WTC11 (cell line): ENCODE measurements at regions not wholly inside any gene's neighbourhood (a gene's known extent, or its start where the extent isn't known, plus 50 kb on each side); places are given as distances from the start of the nearest gene placed in this dataset.
"Not testable (repeated sequence)": the region's sequence is repeated elsewhere in the genome, so short reads cannot be mapped to it uniquely, and the experiment has no call there.

Source experiments
- ATAC-seq: fragments of 200-7000 bp; cut with Tn5 transposase; 2 replicates; pipeline ENCODE4 v1.10.0; 2021; ENCODE audit warnings: mild to moderate bottlenecking, moderate library complexity
- CTCF ChIA-PET: fragments of 300-600 bp; sonication (Branson Sonifier 250); formaldehyde crosslinking; loops from one replicate; lab custom pipeline; 2021; ENCODE audit warnings: antibody characterized with exemption; lab: Charles Lee
- POLR2A ChIA-PET: fragments of 350-600 bp; sonication (Branson Sonifier 250); formaldehyde crosslinking; loops from one replicate; lab custom pipeline; 2021; ENCODE audit warnings: antibody characterized with exemption; lab: Charles Lee
- DNase-seq: peaks from one replicate; pipeline ENCODE4 v3.0.0; 2021; ENCODE audit warnings: low spot score
- H3K27ac Mint-ChIP-seq: 2 replicates; pipeline ENCODE4 v1.8.0; 2021; ENCODE audit warnings: mixed read lengths
- H3K27me3 Mint-ChIP-seq: 2 replicates; pipeline ENCODE4 v1.8.0; 2021; ENCODE audit warnings: low read depth, mild to moderate bottlenecking, moderate library complexity, mixed read lengths
- H3K36me3 Mint-ChIP-seq: 2 replicates; pipeline ENCODE4 v1.8.0; 2021; ENCODE audit warnings: mixed read lengths
- H3K4me1 Mint-ChIP-seq: 2 replicates; pipeline ENCODE4 v1.8.0; 2022; ENCODE audit warnings: mixed read lengths
- H3K4me3 Mint-ChIP-seq: 2 replicates; pipeline ENCODE4 v1.8.0; 2021; ENCODE audit warnings: mild to moderate bottlenecking, moderate library complexity, mixed read lengths
- H3K9me3 Mint-ChIP-seq: 2 replicates; pipeline ENCODE4 v1.8.0; 2021; ENCODE audit warnings: mixed read lengths

DNA sequence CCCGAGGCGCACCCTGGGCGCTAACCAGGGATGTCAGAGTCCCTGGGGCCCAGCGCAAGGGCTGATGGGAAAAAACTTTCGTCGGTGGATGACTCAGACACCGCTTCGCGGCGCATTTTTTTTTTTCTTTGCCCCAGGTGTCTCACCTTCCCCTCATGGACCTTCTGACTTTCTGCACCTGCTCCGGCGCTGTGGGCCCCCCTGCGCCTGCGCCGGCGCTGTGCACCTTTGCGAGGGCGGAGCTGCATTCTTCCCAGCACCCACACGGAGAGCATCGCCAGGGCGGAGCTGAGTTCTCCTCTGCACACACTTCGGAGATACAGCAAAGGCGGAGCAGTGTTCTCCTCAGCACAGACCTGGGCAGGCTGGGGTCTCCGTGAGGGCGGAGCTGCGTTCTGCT lies 1575.3 kb downstream of the TSPY10 start:
- H3K4me3 Mint-ChIP-seq, CTCF ChIA-PET, DNase-seq, H3K4me1 Mint-ChIP-seq, POLR2A ChIA-PET, H3K27ac Mint-ChIP-seq, ATAC-seq, H3K9me3 Mint-ChIP-seq, H3K27me3 Mint-ChIP-seq: not testable (repeated sequence)
- peaks cover 17% of the 10 kb centered on the region for H3K36me3 Mint-ChIP-seq

DNA sequence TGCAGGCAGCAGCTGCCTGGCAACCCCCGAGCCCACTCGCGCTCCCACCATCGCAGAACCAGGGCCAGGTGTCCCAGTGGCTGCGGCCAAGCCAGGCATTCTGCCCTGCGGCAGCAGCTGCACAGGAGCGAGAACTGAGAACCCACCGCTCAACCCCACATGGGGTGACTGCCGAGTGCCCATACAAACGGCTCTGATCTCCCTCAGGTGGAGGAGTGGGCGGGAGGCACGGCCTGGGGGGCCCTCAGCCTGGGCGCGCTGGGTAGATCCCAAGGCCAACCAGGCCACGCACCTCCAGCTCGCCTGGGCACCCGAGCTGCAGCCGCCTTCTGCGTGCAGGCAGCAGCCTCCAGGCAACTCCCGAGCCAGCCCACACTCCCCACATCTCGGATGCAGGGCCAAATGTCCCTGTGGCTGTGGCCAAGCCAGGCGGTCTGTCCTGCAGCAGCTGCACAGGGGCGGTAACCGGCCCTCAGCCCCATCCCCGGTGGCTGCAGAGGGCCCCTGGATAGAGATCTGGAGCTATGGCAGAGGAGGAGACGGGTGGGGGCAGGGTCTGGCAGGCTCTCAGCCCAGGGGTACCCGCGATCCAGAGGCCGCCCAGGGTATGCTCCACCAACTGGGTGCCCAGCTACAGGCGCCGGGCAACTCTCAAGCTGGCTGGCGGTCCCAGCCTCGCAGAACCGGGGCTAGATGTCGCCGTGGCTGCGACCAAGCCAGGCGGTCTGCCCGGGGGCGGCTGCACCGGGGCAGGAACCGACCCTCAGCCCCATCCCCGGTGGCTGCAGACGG lies 1579.6 kb downstream of the TSPY10 start:
- DNase-seq = not testable (repeated sequence)

DNA sequence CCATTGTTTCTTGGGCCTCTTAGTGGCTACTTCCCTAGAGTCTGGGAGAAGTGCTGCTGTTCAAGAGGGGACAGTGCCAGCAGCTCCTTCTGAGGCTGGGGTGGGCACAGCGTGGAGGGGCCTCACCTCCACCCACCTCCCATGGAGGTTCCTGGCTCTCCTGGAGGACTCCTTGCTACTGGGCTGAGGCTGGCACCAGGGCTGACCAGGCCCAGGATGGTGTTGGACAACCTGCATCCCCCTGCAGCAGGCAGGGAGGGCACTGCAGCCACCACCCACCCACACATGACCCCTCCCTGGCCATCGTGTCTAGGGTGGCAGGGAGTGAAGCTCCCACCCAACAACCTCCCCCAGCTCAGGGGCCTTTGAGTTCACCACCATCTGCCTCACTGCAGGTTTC lies 1549.3 kb upstream of the USP9Y start:
- CTCF ChIA-PET, H3K4me1 Mint-ChIP-seq, ATAC-seq, H3K27me3 Mint-ChIP-seq, H3K36me3 Mint-ChIP-seq, POLR2A ChIA-PET, H3K27ac Mint-ChIP-seq, H3K4me3 Mint-ChIP-seq, DNase-seq, H3K9me3 Mint-ChIP-seq: not testable (repeated sequence)

More for the DNA sequence above, 1579.6 kb downstream of the TSPY10 start:
- H3K4me1 Mint-ChIP-seq, H3K4me3 Mint-ChIP-seq, CTCF ChIA-PET, ATAC-seq, H3K27ac Mint-ChIP-seq, H3K27me3 Mint-ChIP-seq, POLR2A ChIA-PET: not testable (repeated sequence)
- Mint-ChIP-seq H3K36me3 (peaks cover 35% of the 10 kb centered on the region), H3K9me3 (peaks cover 41% of the 10 kb centered on the region)

DNA sequence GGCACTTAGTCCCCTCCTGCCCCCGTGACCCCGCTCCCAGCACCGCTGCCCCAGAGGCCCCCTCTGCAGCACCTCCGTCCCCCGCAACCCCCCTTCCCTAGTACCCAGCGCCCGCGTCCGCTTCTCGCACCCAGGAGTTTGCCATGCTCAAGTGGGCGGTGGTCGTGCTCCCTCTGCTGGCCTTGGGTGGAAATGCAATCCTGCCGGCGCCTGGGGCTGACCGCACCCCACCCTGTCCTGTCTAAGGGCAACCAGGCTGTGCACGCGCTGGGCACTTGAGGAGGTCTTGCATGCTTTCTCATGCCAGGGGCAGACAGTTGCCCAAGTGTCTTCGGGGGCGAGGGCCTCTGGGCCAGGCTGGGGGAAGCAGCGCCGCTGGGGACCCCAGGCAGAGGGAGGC lies 1544.9 kb upstream of the USP9Y start:
- H3K9me3 Mint-ChIP-seq, H3K4me1 Mint-ChIP-seq, H3K36me3 Mint-ChIP-seq, ATAC-seq, CTCF ChIA-PET, DNase-seq, H3K27me3 Mint-ChIP-seq, H3K27ac Mint-ChIP-seq, H3K4me3 Mint-ChIP-seq, POLR2A ChIA-PET: not testable (repeated sequence)

DNA sequence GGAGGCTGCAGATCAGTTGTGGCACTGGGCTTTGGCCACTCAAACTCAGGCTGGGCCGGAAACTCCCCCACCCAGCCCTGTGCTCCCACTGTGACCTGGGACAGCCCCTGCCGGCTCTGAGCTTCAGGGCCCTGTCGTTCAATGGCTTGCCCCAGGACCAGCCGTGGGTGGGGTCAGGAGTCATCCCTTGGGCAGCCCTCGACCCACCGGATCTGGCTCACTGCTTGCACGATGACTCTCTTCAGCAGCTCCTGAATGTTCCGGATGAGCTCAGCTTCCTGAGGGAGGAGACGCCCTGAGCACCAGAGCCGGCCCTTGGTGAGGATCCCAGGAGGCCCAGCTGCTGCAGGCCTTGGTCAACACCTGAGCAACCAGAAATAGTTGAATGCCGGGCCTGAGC lies 1544.2 kb upstream of the USP9Y start:
- H3K27ac Mint-ChIP-seq, CTCF ChIA-PET, POLR2A ChIA-PET, H3K4me3 Mint-ChIP-seq, H3K36me3 Mint-ChIP-seq, H3K9me3 Mint-ChIP-seq, ATAC-seq, H3K27me3 Mint-ChIP-seq, H3K4me1 Mint-ChIP-seq, DNase-seq: not testable (repeated sequence)

DNA sequence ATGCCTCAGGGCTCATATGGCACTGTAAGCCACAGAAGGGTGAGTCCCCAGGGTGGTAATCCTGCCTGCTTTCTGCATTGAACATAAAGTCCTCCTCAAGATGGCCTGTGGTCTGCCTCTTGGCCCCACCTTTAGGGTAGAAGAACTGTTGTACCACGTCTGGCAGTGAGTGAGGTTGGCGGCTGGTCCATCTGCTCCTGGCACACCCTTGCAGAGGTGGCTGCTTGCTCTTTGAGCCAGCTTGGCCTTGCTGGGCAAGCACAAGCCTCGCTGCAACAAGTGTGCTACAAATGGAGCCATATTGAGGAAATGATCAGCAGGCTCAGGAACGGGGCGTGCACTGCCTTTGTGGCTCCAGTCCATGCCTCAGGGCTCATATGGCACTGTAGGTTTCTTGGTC lies 1524.0 kb upstream of the USP9Y start:
- H3K27ac Mint-ChIP-seq, CTCF ChIA-PET, H3K36me3 Mint-ChIP-seq, H3K9me3 Mint-ChIP-seq, ATAC-seq, POLR2A ChIA-PET, DNase-seq, H3K27me3 Mint-ChIP-seq, H3K4me1 Mint-ChIP-seq, H3K4me3 Mint-ChIP-seq: not testable (repeated sequence)

DNA sequence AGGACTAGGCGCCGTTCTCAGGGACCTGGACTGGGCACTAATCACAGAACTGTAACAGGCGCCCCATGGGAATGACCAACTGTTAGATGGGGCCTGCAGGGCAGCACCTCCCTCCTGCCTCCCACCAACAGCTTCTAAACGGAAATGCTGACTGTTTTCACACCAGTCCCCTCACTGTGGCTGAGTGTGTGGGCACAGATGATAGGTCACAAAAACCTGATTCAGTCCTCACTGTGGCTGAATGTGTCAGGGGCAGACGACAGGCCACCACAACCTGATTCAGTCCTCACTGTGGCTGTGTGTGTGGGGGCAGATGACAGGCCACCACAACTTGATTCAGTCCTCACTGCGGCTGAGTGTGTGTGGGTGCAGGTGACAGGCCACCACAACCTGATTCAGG lies 1499.9 kb upstream of the USP9Y start:
- DNase-seq, H3K27me3 Mint-ChIP-seq, ATAC-seq, H3K4me1 Mint-ChIP-seq, CTCF ChIA-PET, H3K27ac Mint-ChIP-seq, H3K36me3 Mint-ChIP-seq, POLR2A ChIA-PET, H3K4me3 Mint-ChIP-seq: not testable (repeated sequence)
- peaks cover 15% of the 10 kb centered on the region for H3K9me3 Mint-ChIP-seq

DNA sequence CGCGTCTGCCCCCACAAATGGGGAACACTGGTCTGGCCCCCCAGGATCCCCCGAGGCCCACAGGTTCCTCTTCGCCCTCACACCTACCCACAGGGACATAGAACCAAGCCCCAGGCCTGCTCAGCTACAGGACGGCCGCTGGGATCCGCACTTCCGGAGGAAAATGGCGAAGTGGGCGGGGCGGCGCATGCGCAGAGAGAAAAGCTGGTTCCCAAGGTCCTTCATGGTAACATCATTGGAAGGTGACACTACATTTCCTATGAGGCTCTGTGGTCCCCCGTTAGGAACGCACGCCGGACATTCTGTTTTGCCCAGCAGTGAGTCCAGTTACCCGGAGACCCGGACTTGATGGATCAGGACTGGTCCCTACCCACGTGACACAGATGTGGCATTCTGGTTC lies 1486.2 kb upstream of the USP9Y start:
- CTCF ChIA-PET, H3K36me3 Mint-ChIP-seq, H3K4me1 Mint-ChIP-seq, POLR2A ChIA-PET, ATAC-seq, H3K4me3 Mint-ChIP-seq, H3K27me3 Mint-ChIP-seq, H3K27ac Mint-ChIP-seq, DNase-seq: not testable (repeated sequence)
- H3K9me3 Mint-ChIP-seq = peaks cover 23% of the 10 kb centered on the region; the same call in 1 of the 2 replicates
